HUES48 (cell line): ENCODE measurements at regions not wholly inside any gene's neighbourhood (a gene's known extent, or its start where the extent isn't known, plus 50 kb on each side); places are given as distances from the start of the nearest gene placed in this dataset.

Experiments
- H3K27ac ChIP-seq: one replicate; pipeline ENCODE4 v1.7.0; 2013; ENCODE audit warnings: low read depth, low read length, inconsistent platforms
- H3K27me3 ChIP-seq: 2 replicates; pipeline ENCODE4 v1.6.1; 2013; ENCODE audit warnings: mild to moderate bottlenecking, low read length; ENCODE audit not compliant: control insufficient read depth, insufficient read depth
- H3K36me3 ChIP-seq: 2 replicates; pipeline ENCODE4 v1.6.1; 2013; ENCODE audit warnings: low read length; ENCODE audit not compliant: control insufficient read depth, insufficient read depth
- H3K4me1 ChIP-seq: 2 replicates; pipeline ENCODE4 v1.6.1; 2013; ENCODE audit warnings: mild to moderate bottlenecking, low read length; ENCODE audit not compliant: control insufficient read depth, insufficient read depth
- H3K4me3 ChIP-seq: 2 replicates; pipeline ENCODE4 v1.5.1; 2013; ENCODE audit warnings: mild to moderate bottlenecking, low read depth, low read length
- H3K9ac ChIP-seq: 2 replicates; pipeline ENCODE4 v1.6.1; 2013; ENCODE audit warnings: mild to moderate bottlenecking, low read depth, low read length, moderate library complexity
- H3K9me3 ChIP-seq: 2 replicates; pipeline ENCODE4 v1.6.1; 2013; ENCODE audit warnings: low read length; ENCODE audit not compliant: control insufficient read depth, insufficient read depth

DNA sequence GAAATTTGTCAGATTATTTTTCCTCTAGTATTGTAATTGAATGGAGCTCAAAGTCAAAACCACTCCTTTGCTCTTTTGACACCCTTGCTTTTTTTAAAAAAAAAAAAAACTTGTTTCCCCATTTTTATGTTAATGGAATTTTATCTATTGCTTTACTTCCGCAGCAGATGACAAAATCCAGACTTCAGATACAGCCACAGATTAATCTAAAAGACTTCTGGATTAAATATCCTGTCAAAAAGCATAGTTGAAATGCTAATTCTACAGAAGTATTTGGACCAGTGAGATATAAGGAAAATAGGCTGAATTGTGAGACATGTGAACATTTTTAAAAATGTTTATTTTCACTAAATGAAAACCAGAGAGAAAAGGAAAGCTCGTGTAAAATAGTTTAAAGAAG lies 341.4 kb downstream of the BMP2 start:
- peaks cover 14% of the 10 kb centered on the region for H3K4me1 ChIP-seq
- H3K27ac ChIP-seq: no peak overlapping the region

DNA sequence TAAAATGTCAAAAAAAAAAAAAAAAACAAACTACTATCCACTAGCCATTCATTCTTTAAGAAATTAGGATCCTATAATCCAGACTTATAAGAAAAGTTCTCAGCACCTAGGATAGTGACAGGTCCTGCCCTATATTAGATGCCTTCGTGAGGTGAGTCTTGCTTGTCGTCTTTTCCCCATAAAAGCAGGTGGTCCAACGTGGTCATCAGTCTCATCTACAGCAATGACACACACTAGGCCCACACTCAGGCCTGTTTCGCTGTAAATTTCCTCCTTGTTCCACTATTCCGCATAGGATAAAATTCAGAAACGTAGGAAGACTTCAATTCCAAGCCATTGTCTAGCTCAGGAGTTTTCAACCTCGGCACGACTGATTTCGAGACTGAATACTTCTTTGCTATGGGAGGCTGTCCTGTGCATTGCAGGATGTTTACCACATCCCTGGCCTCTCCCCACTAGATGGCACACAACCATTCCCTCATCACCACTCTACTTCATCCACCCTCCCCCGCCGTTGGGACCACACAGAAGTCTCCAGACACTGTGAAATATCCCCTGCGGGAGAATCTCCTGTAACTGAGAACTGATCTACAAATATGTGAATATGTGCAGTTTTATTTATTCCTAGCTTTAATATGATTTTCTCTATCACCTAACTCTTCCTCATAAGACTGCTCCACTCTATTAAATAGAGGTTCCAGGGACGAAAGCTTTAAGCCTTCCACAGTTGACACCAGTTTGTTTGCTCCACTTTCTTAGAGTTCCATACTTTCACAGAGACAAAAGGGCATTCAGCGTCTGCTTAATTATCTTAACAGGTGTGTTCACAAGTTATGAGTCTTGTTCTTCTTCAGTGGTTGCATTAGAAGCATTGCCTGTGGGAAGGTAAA lies 346.3 kb downstream of the BMP2 start:
- Histone ChIP-seq H3K27ac (no peak overlapping the region), H3K27me3 (no peaks in the 10 kb centered on the region), H3K9me3 (no peaks in the 10 kb centered on the region), H3K4me1 (peaks cover 18% of the 10 kb centered on the region), H3K9ac (no peak overlapping the region), H3K36me3 (no peaks in the 10 kb centered on the region), H3K4me3 (no peak overlapping the region)

More for the DNA sequence above, 341.4 kb downstream of the BMP2 start:
- Histone ChIP-seq H3K36me3 (no peaks in the 10 kb centered on the region), H3K9me3 (no peaks in the 10 kb centered on the region), H3K4me3 (no peak overlapping the region), H3K9ac (no peak overlapping the region), H3K27me3 (no peaks in the 10 kb centered on the region)

DNA sequence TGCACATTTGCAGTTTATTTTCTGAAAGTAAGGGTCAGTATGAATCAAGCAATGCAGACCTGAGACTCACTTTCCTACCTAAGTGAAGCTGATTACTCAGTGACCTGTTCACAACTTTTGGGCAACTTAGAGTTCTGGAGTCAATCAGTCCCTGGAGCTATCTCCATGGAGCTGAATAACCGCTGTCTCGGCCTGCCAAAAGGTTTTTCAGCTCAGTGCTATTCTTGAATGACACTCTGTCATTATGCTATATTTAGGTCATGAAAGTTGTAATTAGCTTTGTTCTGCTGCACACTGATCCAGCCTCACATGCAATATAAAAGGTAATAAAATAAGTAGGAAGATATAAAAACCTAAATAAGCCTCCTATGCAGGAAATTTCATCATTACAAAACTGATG lies 356.0 kb downstream of the BMP2 start:
- H3K36me3 ChIP-seq: no peaks in the 10 kb centered on the region
- H3K4me3 ChIP-seq: no peak overlapping the region
- H3K27me3 ChIP-seq: no peaks in the 10 kb centered on the region
- peaks cover 6% of the 10 kb centered on the region; the same call in 1 of the 2 replicates for H3K4me1 ChIP-seq
- H3K9me3 ChIP-seq: no peaks in the 10 kb centered on the region
- no peak overlapping the region for H3K27ac ChIP-seq
- no peak overlapping the region for H3K9ac ChIP-seq

- Histone ChIP-seq H3K27me3 (no peaks in the 10 kb centered on the region), H3K36me3 (no peaks in the 10 kb centered on the region), H3K4me3 (no peak overlapping the region), H3K9ac (no peak overlapping the region), H3K9me3 (no peaks in the 10 kb centered on the region), H3K27ac (no peak overlapping the region), H3K4me1 (peaks cover 7% of the 10 kb centered on the region; the same call in 1 of the 2 replicates)
These were observed 356.6 kb downstream of the BMP2 start for GRCh38 chr20:7124120-7124519.

GRCh38 chr20:7136886-7137285 lies 369.4 kb downstream of the BMP2 start:
- Histone ChIP-seq H3K9ac (no peak overlapping the region), H3K4me3 (no peak overlapping the region), H3K27ac (no peak overlapping the region), H3K36me3 (no peaks in the 10 kb centered on the region), H3K27me3 (no peaks in the 10 kb centered on the region), H3K4me1 (no peaks in the 10 kb centered on the region), H3K9me3 (no peaks in the 10 kb centered on the region)

DNA sequence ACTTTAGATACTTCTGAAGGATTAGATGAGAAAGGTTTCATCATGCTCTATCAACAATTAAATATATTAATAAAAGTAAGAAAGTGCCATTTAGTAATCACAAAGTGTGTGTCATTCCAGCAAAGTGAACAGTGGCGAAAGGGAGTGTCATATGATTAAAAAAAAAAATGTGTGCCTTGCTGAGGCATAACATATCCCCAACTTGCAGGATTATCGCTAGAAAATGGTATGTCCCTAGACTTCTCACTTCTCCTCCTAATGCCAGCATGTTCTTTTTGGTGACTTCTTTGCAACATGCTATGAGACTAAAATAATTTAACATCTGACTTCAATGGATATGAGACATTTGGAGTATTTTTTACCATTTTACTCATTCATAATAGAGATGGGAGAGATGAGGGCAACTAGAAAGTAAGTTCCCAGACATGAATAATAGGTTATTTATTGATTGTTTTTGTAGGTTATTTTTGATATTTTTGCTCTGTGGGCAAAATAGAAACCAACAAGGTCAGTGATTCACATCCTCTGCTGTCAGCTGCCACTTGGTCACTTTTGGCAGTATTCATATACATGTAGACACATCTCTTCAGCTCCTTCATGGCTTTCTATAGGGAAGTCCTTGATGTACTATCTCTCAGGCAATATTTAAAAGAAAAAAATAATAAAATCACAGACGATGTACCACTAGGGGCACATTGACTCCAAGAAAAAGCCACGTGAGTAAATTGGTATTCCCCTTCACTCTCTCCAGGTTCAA lies 370.1 kb downstream of the BMP2 start:
- H3K4me3 ChIP-seq: no peak overlapping the region
- no peaks in the 10 kb centered on the region for H3K9me3 ChIP-seq
- no peaks in the 10 kb centered on the region for H3K4me1 ChIP-seq
- no peak overlapping the region for H3K9ac ChIP-seq
- H3K27ac ChIP-seq: no peak overlapping the region
- H3K36me3 ChIP-seq: no peaks in the 10 kb centered on the region
- H3K27me3 ChIP-seq: no peaks in the 10 kb centered on the region

GRCh38 chr20:7144464-7144863 lies 377.0 kb downstream of the BMP2 start:
- H3K4me1 ChIP-seq: no peaks in the 10 kb centered on the region
- no peaks in the 10 kb centered on the region for H3K36me3 ChIP-seq
- no peak overlapping the region for H3K27ac ChIP-seq
- no peaks in the 10 kb centered on the region for H3K9me3 ChIP-seq
- H3K27me3 ChIP-seq: no peaks in the 10 kb centered on the region
- no peak overlapping the region for H3K9ac ChIP-seq
- no peak overlapping the region for H3K4me3 ChIP-seq

GRCh38 chr20:7146552-7147219 lies 379.2 kb downstream of the BMP2 start:
- H3K4me1 ChIP-seq: no peaks in the 10 kb centered on the region
- H3K27ac ChIP-seq: peak overlapping the region; percentile 28
- H3K4me3 ChIP-seq: no peak overlapping the region
- no peak overlapping the region for H3K9ac ChIP-seq
- H3K36me3 ChIP-seq: no peaks in the 10 kb centered on the region
- H3K27me3 ChIP-seq: no peaks in the 10 kb centered on the region
- no peaks in the 10 kb centered on the region for H3K9me3 ChIP-seq

GRCh38 chr20:7147220-7147601 lies 379.7 kb downstream of the BMP2 start:
- Histone ChIP-seq H3K27ac (peak overlapping the region; percentile 57), H3K9ac (no peak overlapping the region), H3K36me3 (no peaks in the 10 kb centered on the region), H3K4me1 (no peaks in the 10 kb centered on the region), H3K27me3 (no peaks in the 10 kb centered on the region), H3K4me3 (no peak overlapping the region), H3K9me3 (no peaks in the 10 kb centered on the region)

- Histone ChIP-seq H3K4me1 (no peaks in the 10 kb centered on the region), H3K27ac (peak overlapping the region; percentile 26), H3K9me3 (no peaks in the 10 kb centered on the region), H3K9ac (no peak overlapping the region), H3K4me3 (no peak overlapping the region), H3K27me3 (no peaks in the 10 kb centered on the region), H3K36me3 (no peaks in the 10 kb centered on the region)
These were observed 384.4 kb downstream of the BMP2 start for GRCh38 chr20:7151676-7152470.
